ENCODE measurements at regions not wholly inside any gene's neighbourhood (a gene's known extent, or its start where the extent isn't known, plus 50 kb on each side); places are given as distances from the start of the nearest gene placed in this dataset.

DNA sequence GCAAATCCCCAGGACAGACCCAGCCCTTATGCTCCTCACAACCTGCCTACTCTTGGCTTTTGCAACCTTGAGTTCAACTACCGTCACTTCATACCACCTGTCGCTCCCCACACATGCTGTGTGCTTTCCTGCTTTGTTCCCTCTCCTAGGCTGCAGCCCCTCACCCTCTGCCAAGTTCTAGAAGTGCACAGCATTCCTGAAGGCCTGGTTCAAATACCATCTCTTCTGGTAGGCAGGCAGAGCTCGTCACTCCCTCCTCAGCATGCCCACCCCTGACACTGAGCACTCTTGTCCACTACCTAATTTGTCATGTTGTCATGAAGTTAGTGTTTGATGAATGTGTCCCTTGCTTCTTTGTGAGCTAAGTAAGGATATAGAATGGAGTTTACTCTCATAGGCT, 129.6 kb downstream of the SEMA6D start:
- TF ChIP-seq POLR2A (IDR thresholded peaks at IDR 0.05; ENCODE audit: low read depth, low read length) = no peak
- TF ChIP-seq POLR2AphosphoS5 (IDR thresholded peaks at IDR 0.05; ENCODE audit: low read depth, low read length) = no peak
- TF ChIP-seq SPI1 (IDR thresholded peaks at IDR 0.05; ENCODE audit: low read depth, low read length) = no peak
- no peak for TF ChIP-seq TAF1 (IDR thresholded peaks at IDR 0.05; ENCODE audit: low read depth, low read length)
- TF ChIP-seq PAX5 (IDR thresholded peaks at IDR 0.05; ENCODE audit: insufficient read depth, low read length, severe bottlenecking) = no peak
- TF ChIP-seq POU2F2 (IDR thresholded peaks at IDR 0.05; ENCODE audit: low read depth, low read length) = no peak

Measured in GM12891 (cell line).